ENCODE measurements at regions not wholly inside any gene's neighbourhood (a gene's known extent, or its start where the extent isn't known, plus 50 kb on each side); places are given as distances from the start of the nearest gene placed in this dataset.
"Not testable (repeated sequence)": the region's sequence is repeated elsewhere in the genome, so short reads cannot be mapped to it uniquely, and the experiment has no call there.

DNA sequence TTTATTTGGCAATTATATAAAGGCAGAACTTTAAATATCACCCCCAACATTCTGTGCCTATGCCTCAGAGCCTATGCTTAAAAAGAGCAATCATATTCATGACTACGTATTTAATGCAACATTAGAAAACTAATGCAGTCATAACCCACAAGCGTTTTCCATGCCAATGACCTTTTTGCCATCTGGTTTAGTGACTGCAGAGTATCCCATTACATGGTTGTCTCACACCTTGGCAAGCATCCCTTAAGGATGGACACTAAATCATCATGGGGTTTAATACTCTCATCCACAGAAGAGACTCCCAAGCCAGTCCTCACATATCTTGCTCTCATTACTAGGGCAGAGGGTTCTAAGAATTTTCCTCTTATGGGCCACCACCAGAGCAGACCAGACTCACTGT is 188.2 kb upstream of the PLGLB2 start:
- DNase-seq, result not testable (repeated sequence)

DNA sequence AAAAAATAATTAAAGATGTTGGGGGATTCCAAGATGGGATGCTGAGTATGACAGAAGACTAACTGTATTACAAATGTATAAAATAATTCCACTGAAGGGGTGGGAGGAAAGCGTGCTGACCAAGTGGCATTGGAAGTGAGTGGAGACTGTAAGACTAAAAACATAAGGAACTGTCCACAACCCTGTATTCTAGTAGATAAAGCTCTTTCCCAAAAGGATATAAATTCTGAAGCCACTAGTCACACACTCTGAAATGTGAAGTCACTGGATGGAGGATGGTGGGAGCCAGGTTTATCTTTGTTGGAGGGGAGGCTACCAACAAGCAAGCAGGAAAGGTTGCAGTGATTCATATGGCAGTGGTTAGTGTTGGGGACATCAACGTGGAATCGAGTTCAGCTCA is 182.8 kb upstream of the PLGLB2 start:
- not testable (repeated sequence) for DNase-seq

DNA sequence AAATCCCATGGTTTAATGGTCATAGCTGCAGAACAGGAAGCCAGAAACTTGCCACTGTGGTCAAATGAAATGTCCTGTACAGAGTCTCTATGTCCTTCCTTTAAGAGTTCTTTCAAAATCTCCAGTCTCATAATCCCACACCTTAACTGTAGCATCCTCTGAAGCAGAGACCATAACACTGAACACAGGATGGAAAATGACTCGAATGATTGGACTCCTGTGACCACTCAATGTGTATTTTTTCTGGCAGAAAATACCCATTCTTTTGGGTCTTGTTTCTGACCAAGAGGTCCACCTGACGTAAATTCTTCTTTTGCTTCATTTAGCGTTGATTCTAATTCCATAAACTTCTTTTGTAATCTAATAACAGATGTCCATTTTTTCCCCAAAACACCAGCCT is 181.4 kb upstream of the PLGLB2 start:
- not testable (repeated sequence) for DNase-seq

DNA sequence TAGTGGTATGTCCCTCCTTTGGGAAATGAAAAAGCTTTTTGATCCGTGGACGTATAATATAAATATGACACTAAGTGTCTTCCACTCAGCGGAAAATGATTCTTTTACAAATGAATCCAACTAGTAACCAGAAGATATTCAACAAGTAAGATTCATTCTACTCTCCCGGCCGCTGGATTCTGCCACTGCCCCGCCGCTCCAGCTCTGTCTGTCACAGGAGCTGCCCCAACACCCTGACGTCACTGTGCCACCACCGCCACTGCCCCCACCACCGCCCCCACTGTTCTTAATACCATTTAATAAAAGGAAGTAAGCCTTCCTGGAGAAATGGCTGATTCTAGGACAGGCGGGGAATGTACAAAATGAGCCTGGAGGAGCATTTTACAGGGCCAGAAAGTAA is 180.8 kb upstream of the PLGLB2 start:
- DNase-seq, result not testable (repeated sequence)

DNA sequence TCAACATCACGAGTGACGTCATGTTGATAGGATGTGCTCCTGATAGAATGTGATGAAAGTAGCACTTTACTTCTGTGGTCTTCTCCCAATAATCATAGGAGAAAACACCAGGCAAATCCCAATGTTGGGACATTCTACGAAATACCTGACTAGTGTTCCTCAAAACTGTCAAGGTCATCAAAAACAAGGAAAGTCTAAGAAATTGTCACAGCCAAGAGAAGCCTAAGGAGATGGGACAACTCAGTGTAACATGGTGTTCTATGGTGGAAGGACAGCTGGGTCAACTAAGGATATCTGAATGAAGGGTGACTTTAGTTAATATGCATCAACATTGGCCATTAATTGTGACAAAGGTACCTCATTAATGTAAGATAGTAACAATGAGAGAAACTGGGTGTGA is 180.0 kb upstream of the PLGLB2 start:
- DNase-seq, result not testable (repeated sequence)

DNA sequence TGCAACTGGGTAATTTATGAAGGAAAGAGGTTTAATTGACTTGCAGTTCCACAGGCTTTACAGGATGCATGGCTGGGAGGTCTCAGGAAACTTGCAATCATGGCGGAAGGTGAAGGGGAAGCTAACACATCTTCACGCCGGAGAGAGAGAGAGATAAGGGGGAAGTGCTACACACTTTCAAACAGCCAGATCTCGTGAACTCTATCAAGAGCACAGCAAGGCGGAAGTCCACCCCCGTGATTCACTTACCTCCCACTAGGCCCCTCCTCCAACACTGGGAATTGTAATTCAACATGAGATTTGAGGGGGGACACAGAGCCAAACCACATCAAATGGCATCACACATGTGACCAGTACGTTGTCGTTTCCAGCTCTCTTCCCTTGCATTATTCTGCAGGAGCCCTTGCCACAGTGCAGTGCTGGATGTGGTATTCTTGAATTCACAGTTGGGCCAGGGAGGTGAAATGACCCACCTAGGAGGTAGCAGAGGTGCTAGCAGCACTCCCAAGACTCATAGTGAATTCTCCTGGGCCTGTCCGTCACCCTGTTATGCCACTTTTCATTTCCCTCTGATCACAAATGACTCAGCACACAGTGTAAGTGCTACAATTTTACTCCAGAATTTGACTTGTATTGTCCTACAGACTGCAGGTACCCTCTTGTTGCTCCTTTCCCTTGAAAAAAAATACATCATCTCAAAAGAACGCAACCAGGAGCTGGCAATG is 179.2 kb upstream of the PLGLB2 start:
- DNase-seq, result peak; percentile 4

DNA sequence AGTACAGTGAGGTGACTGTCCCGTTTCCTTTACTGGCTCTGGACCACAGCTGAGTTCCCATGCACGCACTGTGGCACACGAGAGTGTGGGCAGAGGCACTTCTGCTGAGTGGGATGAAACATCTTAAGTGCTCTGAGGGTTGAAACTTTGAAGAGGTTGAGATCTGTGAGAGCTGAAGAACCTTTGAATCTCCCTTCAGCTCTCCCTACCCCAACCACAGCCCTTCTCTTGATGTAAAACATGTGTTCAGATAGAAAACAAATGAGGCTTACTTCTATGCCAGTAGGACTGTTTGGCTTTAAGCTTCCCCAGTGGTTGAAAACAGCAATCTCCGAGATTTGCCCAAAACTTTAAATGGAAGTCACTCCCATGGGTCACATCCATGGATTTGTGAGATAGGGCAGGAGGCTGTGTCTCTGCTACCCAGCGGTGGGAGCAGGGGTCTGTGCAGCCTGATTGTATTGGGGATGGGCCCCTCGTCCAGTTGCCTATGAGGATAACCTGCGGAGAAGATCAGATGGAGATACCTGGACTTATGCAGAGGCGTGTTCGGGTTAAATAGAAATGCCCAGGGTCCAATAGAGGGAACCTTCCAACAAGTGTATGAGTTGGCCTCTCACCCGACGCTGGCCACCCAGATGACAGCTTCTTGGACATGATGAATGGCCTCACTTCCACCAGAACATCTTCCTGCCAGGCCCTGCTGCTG is 178.0 kb upstream of the PLGLB2 start:
- DNase-seq, result not testable (repeated sequence)

DNA sequence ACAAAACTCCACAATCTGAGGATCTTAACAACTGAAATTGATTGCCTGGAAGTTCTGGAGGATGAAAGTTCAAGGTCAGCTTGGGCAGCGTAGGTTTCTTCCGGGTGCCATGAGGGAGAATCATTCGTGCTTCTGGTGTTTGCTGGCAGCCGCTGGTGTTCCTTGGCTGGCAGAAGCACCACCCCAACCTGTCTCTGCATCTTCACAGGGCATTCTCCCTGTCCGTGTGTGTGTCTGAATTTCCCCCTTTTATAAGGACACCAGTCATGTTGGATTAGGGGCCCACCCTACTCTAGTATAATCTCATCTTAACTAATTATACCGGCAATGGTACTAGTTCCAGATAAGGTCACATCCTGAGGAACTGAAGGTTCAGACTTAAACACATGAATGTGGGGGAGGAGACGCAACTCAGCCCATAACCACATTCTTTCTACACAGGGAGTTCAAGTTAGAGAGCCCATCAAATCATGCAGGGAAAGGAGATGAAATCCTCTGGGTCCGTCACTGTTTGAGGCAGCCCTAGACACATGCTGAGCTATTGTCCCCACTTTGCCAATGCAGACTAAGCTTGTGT is 175.9 kb upstream of the PLGLB2 start:
- DNase-seq, result not testable (repeated sequence)

DNA sequence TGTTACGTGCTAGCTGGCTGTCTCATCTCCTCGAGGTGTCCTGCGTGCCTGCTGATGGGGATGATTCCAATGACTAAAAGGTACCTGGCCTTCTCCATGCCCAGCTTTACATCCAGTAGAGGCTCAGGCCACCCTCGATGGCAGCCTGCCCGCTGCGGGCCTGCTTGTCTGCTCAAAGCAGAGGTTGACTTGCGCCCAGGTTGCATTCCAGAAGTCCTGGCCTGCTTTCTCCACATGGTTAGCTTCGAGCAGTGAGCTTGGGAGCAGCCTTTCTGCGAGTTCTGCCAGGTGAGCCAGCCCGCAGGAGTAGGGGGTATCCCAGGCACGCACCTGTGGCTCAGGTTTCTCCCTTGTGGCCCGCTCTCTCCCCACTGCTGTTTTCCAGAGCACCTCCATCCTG is 175.0 kb upstream of the PLGLB2 start:
- DNase-seq, result not testable (repeated sequence)

DNA sequence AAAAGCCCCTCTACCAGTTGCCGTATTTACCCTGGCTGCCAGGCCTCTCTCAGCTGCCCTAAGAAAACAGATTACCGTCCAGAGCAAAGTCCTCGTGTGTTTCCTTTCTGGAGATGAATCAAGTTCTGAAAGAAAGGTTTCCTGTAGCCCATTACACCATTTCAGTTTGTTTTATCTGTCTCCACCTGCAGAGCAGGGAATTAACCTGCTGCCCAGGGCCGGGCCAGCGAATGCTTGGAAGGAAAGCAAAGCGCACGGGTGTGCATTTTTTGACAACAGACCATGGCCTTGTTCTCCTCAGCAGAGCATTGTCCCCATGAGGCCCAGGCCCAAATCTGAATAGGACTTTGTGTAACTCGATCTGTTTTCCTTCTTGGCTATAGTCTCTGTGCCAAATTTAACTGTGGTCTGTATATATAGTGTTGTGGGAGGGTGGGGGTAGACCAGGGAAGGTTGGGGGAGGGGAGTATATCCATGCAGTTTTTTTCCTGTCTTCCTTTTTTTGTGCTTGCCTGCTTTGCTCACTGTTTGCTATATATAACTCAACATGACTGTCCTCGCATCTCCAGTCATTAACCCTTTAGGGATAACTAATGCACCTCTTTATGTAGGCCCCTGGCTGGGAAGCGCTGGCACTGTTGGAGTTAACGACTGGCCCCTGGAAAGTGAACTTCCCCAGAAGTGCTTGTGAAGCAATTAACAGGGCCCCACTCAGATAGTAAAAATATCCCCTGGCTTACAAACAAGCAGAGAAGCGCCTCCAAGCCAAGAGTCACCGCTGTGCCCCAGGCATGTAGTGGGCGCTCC is 174.3 kb upstream of the PLGLB2 start:
- DNase-seq, result not testable (repeated sequence)

DNA sequence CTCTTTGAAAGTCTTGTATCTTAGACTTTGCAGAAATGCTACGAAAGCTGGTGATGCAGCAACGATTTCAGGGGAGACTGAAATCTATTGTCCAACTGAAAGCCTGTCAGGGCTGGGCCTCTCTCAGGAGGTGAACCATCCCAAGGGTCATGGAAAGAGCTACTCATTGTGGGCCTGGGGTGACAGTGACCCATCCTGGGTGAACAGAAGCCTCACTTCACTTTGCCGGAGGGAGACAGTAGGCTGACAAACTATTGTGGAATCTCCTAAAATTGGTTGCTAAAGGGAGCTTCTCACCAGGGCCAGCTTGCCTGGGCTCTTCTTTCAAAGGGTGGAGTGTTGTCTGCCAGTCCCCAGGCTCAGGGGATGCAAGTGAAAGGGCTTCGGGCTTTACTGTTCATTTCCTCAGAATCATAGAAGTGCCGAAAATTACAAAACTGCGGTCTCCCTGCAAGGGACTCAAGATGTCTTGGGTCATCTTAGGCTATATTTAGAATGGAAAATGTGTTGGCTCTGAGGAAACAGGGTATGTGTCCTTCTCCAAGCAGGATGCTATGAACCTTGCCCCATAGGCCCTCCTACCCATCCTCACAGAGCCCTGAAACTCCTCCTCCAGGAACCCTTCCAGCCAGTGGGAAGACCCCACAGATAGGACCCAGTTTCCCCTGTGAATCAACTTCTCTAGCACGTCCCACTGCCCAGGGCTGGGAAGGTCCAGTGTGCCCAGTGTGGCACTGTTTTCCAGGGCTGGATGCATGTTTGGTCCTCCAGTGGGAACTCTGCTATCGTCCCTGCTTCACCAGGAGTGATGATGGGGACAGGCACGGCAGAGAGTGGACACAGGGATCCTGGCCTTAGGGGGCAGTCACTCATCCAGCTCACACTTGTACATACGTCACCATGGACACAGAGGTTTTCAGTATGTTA is 173.4 kb upstream of the PLGLB2 start:
- not testable (repeated sequence) for DNase-seq

DNA sequence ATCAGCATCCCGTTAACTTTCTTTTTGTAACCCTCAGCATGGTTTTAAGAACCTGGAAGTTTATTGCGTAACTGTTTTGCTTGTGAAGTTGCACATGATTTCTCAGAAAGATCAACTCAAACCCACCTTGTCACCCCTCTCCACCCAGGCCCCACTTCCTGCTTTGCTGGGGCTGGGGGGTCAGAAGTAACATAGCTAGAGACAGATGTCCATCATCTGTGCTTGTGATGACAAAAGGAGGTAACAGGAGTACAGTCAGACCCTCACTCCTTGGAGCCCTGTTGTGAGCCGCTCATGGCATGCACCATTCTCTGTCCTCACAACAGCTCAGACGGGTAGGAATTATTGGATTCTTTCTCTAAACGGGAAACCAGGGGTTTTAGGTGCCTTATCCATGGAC is 172.7 kb upstream of the PLGLB2 start:
- not testable (repeated sequence) for DNase-seq

DNA sequence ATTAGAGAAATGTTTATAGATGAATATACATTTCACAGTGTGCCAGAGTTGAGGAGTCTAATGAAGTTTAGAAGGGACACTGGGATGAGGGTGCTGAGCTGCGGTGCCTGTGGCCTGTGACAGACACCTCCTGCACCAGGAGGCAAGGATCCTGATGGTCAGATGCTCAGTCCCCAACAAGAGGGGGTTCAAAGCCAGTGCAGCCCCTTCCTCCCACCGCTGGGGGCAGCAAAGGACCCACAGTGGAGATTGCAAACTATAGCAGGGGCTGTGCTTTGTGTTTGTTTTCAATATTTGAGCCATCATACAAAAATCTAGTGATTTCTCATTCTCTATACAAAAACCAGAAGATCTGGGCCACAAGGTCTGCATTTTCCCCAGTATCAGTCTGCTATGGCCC is 170.5 kb upstream of the PLGLB2 start:
- DNase-seq, result not testable (repeated sequence)

DNA sequence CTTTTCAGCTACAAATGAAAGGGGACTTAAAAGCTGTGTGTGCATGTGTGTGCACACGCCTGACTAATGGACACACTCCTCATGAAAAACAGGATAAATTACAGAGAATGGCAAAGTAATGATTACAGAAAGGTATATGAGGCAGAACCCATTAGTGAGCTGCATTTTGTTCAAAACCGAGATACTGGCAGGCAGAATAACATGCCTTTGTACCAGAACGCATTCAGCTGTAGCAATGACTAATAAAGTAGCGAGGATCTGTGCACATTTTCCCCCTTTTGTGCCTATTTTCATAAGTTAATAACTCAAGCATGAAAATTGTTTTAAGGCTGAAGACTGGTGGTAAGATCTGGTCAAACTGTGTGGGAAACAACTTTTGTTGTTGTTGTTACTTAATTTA is 165.7 kb upstream of the PLGLB2 start:
- not testable (repeated sequence) for DNase-seq

DNA sequence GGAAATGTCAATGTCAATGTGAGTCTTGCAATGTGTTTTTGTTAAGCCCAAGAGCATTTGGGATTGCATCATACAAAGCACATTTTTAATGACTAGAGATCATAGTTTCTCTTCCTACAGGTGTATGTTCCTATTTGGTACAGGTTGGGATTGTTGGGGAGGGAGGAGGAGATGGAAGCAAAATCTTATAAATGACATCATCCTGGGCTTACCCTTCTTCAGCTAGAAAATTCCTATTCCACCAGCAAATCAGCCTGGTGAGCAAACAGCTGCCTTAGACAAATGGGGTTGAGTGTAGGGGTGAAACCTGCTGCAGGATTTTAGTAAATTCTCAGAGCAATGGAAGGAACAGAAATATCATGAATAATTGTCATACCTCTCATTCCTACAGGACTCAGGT is 165.3 kb upstream of the PLGLB2 start:
- not testable (repeated sequence) for DNase-seq

DNA sequence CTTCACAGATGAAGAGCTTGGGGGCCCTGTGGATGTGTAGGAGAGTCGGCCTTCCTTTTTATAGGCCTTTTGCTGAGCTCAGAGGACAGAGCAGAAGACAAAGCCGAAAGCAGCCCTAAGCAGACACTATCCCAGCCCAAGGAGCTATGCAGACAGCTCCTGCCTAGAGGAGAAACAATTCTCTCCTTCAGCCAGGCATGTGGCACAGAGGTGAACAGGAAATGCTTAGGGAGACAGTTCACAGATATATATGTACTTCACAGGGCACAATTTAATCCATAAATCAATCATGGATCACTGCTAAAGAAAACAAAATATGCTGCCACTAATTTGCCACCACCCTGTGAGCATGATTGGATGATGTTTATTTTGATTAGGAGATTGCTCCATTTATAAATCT is 164.5 kb upstream of the PLGLB2 start:
- DNase-seq, result not testable (repeated sequence)

DNA sequence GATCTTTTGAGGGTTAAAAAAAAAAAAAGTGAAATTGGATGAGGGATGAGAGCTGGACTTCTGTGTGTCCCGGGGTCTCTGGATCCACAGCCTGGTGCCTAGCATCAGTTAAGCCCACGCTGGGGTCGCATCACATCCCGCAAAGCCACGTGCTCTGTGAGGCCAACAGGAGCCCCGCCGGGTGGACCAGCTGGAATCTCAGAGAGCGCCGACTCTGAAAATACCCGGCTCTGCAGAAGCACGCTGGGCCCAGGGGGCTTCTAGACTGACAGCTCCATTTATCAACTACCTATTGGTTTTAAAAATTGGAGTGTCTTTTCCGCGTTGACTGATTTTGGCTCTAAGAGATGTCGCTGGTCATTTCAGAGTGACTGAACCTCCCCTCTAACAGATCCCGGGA is 164.1 kb upstream of the PLGLB2 start:
- not testable (repeated sequence) for DNase-seq

DNA sequence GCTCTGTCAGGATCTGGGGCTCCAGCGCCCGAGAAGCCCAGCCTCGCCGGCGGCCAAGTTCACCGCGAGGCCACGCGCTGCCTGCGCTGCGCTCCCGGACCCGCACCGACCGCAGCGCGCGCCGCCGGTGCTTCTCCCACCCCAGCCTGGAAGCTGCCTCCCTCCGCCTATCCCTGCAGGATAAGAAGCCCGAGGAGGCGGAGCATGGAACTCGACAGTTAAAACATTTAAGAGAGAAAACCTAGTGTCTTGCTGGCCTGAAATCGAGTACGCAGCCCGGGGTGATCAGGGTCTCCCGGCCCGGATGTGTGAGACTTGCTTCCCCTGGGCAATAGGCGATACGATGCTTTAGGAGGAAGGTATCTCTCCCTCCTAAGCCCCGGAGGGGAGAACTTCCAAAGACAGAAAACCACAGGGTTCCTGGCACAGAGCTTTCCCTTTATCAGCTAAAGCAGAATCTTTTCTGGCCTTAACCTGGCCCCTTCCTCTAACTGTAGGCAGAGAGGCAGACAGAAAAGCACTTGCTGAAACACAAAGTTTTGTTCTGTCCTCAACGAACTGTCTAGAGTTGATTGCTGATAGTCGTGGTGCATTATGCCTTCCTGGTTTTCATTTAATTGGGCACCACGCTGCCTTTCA is 163.5 kb upstream of the PLGLB2 start:
- DNase-seq, result not testable (repeated sequence)

DNA sequence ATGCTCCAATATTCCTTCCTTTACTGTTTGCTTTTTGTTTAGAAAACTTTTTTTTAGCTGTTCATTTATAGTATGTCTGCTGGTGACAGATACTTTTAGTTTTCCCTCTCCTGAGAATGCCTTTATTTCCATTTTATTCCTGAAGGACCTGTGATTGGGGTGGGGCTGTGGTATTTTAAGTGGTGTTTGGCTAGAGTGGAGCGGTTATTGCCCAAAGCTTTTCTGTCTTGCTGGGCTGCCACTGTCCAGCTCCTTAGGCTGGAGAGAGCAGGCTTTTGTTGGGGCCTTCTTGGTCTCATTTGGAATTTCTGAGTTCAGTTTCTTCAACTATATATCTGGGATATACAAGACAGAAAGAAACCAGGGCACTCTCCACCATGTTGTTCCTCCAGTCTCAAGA is 160.0 kb upstream of the PLGLB2 start:
- DNase-seq, result not testable (repeated sequence)

DNA sequence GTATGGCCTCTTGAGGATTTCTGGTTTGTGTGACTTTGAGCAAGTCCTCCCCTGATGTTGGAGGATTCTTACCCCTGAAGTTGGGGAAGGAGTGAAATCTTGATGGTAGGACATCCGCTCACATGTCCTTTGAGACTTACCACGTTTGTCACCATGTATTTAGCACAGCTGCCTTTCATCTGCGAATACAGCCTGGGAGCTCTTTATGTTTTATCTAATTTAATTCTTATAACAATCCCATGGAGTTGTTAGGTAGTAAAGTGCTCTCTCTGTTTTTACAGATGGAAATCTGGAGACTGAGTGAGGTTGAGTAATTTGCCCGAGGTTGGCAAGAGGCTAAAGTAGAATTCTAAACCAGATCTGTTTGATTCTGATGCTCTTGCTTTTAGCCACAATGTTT is 154.9 kb upstream of the PLGLB2 start:
- DNase-seq, result not testable (repeated sequence)
